ENCODE measurements at regions not wholly inside any gene's neighbourhood (a gene's known extent, or its start where the extent isn't known, plus 50 kb on each side); places are given as distances from the start of the nearest gene placed in this dataset.

- CTCF ChIA-PET, result no interaction called here
Measured at GRCh38 chr12:46497739-46498138, 125.2 kb upstream of the SLC38A2 start.

GRCh38 chr12:46494424-46494823, 121.9 kb upstream of the SLC38A2 start:
- no peak for TF ChIP-seq CTCF (conservative IDR thresholded peaks at IDR 0.05; ENCODE audit: low read depth, low read length)
- no peak for TF ChIP-seq EZH2 (IDR thresholded peaks at IDR 0.05; ENCODE audit: borderline replicate concordance, low read depth, low read length, poor library complexity, severe bottlenecking)
- CTCF ChIA-PET, result no interaction called here
- Histone ChIP-seq H3K36me3 (ENCODE audit: insufficient read depth, low read length, poor library complexity, severe bottlenecking) (no peaks in the 10 kb centered on the region), H3K4me3 (ENCODE audit: low read depth, low read length, poor library complexity, severe bottlenecking) (no peak overlapping the region), H3K27ac (ENCODE audit: low read depth, low read length, poor library complexity, severe bottlenecking) (no peak overlapping the region), H3K4me1 (ENCODE audit: insufficient read depth, low read length, poor library complexity, severe bottlenecking) (peaks cover 9% of the 10 kb centered on the region), H3K27me3 (replicated peaks; ENCODE audit: insufficient read depth, low read depth, low read length, poor library complexity) (no peaks in the 10 kb centered on the region), H3K9me3 (ENCODE audit: low read depth, low read length, poor library complexity, severe bottlenecking) (no peaks in the 10 kb centered on the region)
- BruUV-seq (replicated peaks), result no TSS peak
- POLR2A ChIA-PET (ENCODE audit: low non-redundant PET), result no interaction called here
- DNase-seq (ENCODE audit: low spot score), result peak; percentile 46
- intact Hi-C loops (cut with micrococcal nuclease; ENCODE audit: unreplicated experiment), result no loop called here

More at GRCh38 chr12:46497739-46498138, 125.2 kb upstream of the SLC38A2 start:
- Histone ChIP-seq H3K4me3 (ENCODE audit: low read depth, low read length, poor library complexity, severe bottlenecking) (no peak overlapping the region), H3K36me3 (ENCODE audit: insufficient read depth, low read length, poor library complexity, severe bottlenecking) (no peaks in the 10 kb centered on the region), H3K27ac (ENCODE audit: low read depth, low read length, poor library complexity, severe bottlenecking) (no peak overlapping the region), H3K9me3 (ENCODE audit: low read depth, low read length, poor library complexity, severe bottlenecking) (peaks cover 16% of the 10 kb centered on the region), H3K4me1 (ENCODE audit: insufficient read depth, low read length, poor library complexity, severe bottlenecking) (peaks cover 9% of the 10 kb centered on the region), H3K27me3 (replicated peaks; ENCODE audit: insufficient read depth, low read depth, low read length, poor library complexity) (no peaks in the 10 kb centered on the region)
- DNase-seq (ENCODE audit: low spot score), result no peak
- TF ChIP-seq CTCF (conservative IDR thresholded peaks at IDR 0.05; ENCODE audit: low read depth, low read length) (no peak), EZH2 (IDR thresholded peaks at IDR 0.05; ENCODE audit: borderline replicate concordance, low read depth, low read length, poor library complexity, severe bottlenecking) (no peak)
- POLR2A ChIA-PET (ENCODE audit: low non-redundant PET), result no interaction called here
- intact Hi-C loops (cut with micrococcal nuclease; ENCODE audit: unreplicated experiment), result no loop called here
- no TSS peak for BruUV-seq (replicated peaks)

GRCh38 chr12:46493834-46494181, 121.2 kb upstream of the SLC38A2 start:
- no TSS peak for BruUV-seq (replicated peaks)
- H3K9me3 ChIP-seq (ENCODE audit: low read depth, low read length, poor library complexity, severe bottlenecking), result no peaks in the 10 kb centered on the region
- no peak overlapping the region for H3K4me3 ChIP-seq (ENCODE audit: low read depth, low read length, poor library complexity, severe bottlenecking)
- peaks cover 9% of the 10 kb centered on the region for H3K4me1 ChIP-seq (ENCODE audit: insufficient read depth, low read length, poor library complexity, severe bottlenecking)
- no peaks in the 10 kb centered on the region for H3K36me3 ChIP-seq (ENCODE audit: insufficient read depth, low read length, poor library complexity, severe bottlenecking)
- POLR2A ChIA-PET (ENCODE audit: low non-redundant PET), result no interaction called here
- H3K27me3 ChIP-seq (replicated peaks; ENCODE audit: insufficient read depth, low read depth, low read length, poor library complexity), result no peaks in the 10 kb centered on the region
- intact Hi-C loops (cut with micrococcal nuclease; ENCODE audit: unreplicated experiment), result no loop called here
- CTCF ChIA-PET, result no interaction called here
- TF ChIP-seq EZH2 (IDR thresholded peaks at IDR 0.05; ENCODE audit: borderline replicate concordance, low read depth, low read length, poor library complexity, severe bottlenecking) (no peak), CTCF (conservative IDR thresholded peaks at IDR 0.05; ENCODE audit: low read depth, low read length) (no peak)
- H3K27ac ChIP-seq (ENCODE audit: low read depth, low read length, poor library complexity, severe bottlenecking), result no peak overlapping the region
- DNase-seq (ENCODE audit: low spot score), result no peak
